DMS153 (cell line): ENCODE measurements at regions not wholly inside any gene's neighbourhood (a gene's known extent, or its start where the extent isn't known, plus 50 kb on each side); places are given as distances from the start of the nearest gene placed in this dataset.
"Not testable (repeated sequence)": the region's sequence is repeated elsewhere in the genome, so short reads cannot be mapped to it uniquely, and the experiment has no call there.

ENCODE experiments used
- DNase-seq: peaks from one replicate; lab custom pipeline; 2025; lab: John Stamatoyannopoulos, UW

- DNase-seq, result not testable (repeated sequence)
Observed at GRCh38 chr9:85792057-85792456, 50.3 kb upstream of the AGTPBP1 start.

GRCh38 chr9:85802978-85803695 is 61.4 kb upstream of the AGTPBP1 start:
- DNase-seq, result not testable (repeated sequence)

- peak; percentile 64 for DNase-seq
Observed at GRCh38 chr9:85804847-85805133, 63.0 kb upstream of the AGTPBP1 start.

- peak; percentile 12 for DNase-seq
Observed at GRCh38 chr9:85805134-85806005, 63.6 kb upstream of the AGTPBP1 start.

- not testable (repeated sequence) for DNase-seq
Observed at GRCh38 chr9:85808329-85808728, 66.6 kb upstream of the AGTPBP1 start.

GRCh38 chr9:85813388-85813787 is 71.6 kb upstream of the AGTPBP1 start:
- not testable (repeated sequence) for DNase-seq

- not testable (repeated sequence) for DNase-seq
Observed at GRCh38 chr9:85814800-85815199, 73.0 kb upstream of the AGTPBP1 start.

- not testable (repeated sequence) for DNase-seq
Observed at GRCh38 chr9:85818971-85819370, 77.2 kb upstream of the AGTPBP1 start.

- DNase-seq, result not testable (repeated sequence)
Observed at GRCh38 chr9:85820598-85820997, 78.8 kb upstream of the AGTPBP1 start.

GRCh38 chr9:85824949-85825348 is 83.2 kb upstream of the AGTPBP1 start:
- not testable (repeated sequence) for DNase-seq

GRCh38 chr9:85834591-85834990 is 92.8 kb upstream of the AGTPBP1 start:
- not testable (repeated sequence) for DNase-seq

- not testable (repeated sequence) for DNase-seq
Observed at GRCh38 chr9:85843949-85844348, 97.0 kb upstream of the NAA35 start.

- DNase-seq, result not testable (repeated sequence)
Observed at GRCh38 chr9:85847782-85848181, 93.2 kb upstream of the NAA35 start.

- no peak for DNase-seq
Observed at GRCh38 chr9:85858056-85858750, 82.7 kb upstream of the NAA35 start.

GRCh38 chr9:85859765-85860164 is 81.2 kb upstream of the NAA35 start:
- DNase-seq, result no peak

GRCh38 chr9:85861882-85862281 is 79.1 kb upstream of the NAA35 start:
- not testable (repeated sequence) for DNase-seq

- DNase-seq, result no peak
Observed at GRCh38 chr9:85863875-85864274, 77.1 kb upstream of the NAA35 start.

- DNase-seq, result no peak
Observed at GRCh38 chr9:85871008-85871407, 69.9 kb upstream of the NAA35 start.

- DNase-seq, result not testable (repeated sequence)
Observed at GRCh38 chr9:85871683-85872082, 69.3 kb upstream of the NAA35 start.

- no peak for DNase-seq
Observed at GRCh38 chr9:85872463-85872862, 68.5 kb upstream of the NAA35 start.

- no peak for DNase-seq
Observed at GRCh38 chr9:85876628-85877027, 64.3 kb upstream of the NAA35 start.

- not testable (repeated sequence) for DNase-seq
Observed at GRCh38 chr9:85878872-85879597, 61.9 kb upstream of the NAA35 start.
